ENCODE measurements at regions not wholly inside any gene's neighbourhood (a gene's known extent, or its start where the extent isn't known, plus 50 kb on each side); places are given as distances from the start of the nearest gene placed in this dataset.
"Not testable (repeated sequence)": the region's sequence is repeated elsewhere in the genome, so short reads cannot be mapped to it uniquely, and the experiment has no call there.

DNA sequence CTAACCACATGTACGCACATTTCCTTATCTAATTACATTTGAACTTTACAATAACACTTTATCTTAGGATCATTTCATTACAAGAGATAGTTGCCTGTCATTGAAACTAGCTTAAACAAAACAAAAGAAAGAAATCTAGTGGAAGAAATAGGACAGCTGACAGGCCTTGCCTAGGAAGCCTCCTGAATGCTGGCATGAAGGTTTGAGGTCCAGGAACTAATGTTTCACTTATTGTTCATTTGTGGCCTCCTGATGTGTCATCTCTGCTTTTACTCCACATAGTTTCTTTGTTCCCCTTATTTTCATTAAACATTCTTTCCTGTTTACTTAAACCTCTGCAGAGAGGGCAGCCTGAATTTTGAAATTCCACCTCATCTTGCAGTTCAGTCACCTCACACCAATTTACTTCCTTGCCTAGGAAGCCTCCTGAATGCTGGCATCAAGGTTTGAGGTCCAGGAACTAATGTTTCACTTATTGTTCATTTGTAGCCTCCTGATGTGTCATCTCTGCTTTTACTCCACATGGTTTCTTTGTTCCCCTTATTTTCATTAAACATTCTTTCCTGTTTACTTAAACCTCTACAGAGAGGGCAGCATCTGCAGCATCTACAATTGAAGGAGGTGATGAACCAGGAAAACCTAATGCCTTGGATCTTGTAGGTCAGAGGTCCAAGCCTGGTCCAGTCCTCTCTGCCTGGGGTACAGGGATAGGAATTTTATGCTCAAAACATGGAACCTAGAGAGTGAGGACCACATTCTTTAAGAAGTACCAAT lies 319.2 kb downstream of the SPATA31A1 start:
- DNase-seq: not testable (repeated sequence)

DNA sequence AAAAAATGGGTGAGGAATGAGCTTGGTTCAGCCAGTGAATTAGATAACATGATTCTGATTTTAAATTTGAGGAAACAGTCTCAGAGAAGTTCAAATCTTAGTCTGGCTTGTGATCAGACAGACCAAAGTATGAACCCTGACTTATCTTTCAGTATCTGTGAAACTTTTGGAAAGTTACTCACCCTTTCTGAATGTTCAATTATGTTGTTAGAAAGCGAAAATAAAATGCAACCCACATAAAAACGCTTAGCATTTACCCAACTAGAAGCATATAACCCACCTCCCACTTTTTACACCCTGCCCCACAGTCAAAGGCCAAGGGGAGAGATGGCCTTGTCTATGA lies 319.7 kb downstream of the SPATA31A1 start:
- not testable (repeated sequence) for DNase-seq

DNA sequence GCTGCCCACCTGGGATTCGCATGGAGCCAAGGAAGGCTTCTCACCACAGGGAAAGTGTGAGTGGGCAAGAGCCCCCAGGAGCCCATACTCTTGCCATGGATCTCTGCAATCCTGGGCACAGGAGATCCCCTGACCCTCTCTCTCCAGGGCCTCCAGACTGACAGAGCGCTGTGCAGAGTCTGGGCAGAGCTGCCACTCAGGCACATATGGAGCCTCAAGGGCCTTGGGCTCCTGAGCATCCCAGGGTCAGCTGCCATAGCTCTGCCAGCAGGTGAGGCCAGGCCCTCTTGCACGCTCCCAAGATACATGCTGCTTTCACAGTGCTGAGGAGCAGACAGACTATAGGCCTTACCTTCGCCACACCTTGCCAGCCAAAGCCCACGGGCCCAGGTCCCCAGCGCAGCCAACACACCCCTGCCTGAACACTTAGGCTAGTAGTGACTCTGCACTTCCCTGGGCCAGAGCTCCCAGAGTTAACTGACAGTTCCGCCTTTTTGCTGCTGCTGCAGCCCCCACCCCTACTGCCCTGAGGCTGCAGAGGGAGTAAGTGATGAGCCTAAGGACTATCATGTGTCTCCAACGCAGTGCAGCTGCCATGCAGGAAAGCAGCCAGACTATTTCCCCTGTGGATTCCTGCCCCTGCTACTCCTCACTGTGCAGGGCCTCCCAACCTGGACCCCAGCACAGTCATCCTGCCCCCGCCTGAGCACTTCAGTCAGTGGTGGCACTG lies 323.2 kb downstream of the SPATA31A1 start:
- DNase-seq: not testable (repeated sequence)

DNA sequence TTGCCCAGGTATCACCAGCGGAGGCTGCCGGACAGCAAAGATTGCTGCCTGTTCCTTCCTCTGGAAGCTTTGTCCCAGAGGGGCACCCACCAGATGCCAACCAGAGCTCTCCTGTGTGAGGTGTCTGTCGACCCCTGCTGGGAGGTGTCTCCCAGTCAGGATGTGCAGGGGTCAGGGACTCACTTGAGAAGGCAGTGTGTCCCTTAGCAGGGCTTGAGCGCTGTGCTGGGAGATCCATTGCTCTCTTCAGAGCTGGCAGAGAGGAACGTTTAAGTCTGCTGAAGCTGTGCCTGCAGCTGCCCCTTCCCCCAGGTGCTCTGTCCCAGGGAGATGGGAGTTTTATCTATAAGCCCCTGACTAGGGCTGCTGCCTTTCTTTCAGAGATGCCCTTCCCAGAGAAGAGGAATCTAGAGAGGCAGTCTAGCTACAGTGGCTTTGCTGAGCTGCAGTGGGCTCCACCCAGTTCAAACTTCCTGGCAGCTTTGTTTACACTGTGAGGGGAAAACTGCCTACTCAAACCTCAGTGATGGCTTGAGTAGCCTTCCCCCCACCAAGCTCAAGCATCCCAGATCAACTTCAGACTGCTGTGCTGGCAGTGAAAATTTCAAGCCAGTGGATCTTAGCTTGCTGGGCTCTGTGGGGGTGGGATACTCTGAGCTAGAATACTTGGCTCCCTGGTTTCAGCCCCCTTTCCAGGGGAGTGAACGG lies 325.4 kb downstream of the SPATA31A1 start:
- DNase-seq: not testable (repeated sequence)

DNA sequence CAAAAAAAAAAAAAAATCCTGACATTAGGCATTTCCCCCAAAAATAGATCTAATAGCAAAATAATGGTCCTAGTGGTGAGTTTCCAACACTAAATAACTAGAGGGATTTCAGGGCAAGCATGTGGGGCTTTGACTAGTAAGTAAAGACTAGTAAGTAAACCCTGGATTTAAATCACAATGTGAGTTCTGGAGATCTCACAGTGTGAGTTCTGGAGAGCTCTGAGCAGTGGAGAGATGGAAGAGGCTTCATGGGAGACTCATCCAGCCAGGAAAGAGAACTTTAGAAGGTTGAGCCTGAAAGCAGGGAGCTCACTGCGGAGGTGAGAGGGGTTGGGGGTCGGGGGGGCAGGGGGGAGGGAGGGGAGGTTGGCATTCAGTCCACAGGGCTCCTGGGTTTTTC lies 373.4 kb downstream of the SPATA31A1 start:
- not testable (repeated sequence) for DNase-seq

DNA sequence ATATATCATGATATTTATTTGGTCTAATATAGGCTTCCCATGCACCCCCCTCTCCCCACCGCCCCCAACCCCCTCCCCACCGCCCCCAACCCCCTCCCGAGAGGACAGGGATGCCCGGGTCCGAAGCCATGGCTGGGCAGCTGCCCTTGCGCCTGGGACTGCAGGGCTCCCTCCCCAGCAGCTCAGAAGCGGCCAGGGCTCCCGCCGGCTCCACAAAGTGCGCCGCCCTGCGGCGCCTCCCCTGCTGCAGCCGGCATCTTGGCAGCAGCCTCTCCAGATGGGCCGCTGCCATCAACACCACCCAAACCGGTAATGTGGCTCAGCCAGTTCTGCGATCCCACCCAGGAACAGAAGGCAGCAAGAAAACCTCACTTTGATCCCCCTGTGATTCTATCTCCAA lies 389.4 kb downstream of the SPATA31A1 start:
- not testable (repeated sequence) for DNase-seq

DNA sequence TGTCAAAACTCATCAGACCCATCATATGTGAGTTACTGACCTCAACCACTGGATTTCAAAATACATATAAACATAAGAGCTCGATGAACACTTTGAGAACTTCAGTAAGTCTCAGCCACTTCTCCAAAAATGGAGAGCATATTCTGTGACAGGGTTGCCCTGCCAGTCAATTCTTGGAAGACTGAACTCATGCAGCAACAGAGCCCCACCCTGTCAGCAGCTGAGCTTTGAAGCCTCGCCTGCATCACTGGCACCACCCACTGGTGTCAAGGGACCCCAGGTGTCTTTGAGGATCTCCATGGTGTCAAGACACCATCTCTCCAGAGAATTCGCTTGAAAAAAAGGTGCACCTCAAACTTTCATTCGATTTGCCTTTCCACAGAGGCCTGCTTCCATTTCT lies 420.1 kb downstream of the SPATA31A1 start:
- DNase-seq: not testable (repeated sequence)

DNA sequence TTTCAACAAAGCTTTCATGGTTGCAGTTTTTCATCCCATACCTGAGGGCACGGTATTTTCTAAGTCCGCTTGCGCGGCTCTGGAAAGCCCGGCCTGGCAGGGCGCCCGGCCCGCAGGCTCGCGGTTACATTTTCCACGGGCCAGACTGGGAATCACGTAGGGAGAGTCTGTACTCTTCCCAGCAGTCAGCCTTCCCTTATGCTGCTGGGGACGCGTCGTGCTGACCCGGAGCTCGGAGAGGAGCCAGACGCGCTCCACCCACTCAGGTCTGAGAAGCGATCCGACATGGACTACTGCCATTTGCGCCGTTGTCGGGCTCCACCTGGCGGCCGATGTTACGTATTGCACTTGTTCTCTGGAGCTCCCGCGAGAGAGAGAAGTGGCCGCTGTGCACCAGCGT lies 435.9 kb downstream of the SPATA31A1 start:
- DNase-seq: not testable (repeated sequence)

DNA sequence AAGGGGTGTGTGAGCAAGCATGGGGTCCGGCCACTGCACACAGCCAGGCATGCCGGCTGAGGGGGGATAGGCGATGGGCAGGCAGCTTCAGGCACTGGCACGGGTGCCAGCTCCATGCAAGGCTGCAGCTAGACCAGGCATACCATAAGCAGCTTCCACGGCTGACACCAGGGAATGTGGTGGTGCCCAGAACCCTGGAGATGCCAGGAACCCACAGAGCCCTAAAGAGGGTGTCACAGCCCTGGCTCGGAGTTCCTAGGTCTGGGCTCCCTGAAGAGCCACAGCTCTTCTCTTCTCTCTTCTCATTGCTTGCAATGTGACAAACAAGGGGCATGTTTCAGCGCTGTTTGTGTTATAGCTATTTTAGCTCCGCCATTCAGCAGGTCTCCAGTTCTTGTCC lies 442.5 kb downstream of the SPATA31A1 start:
- not testable (repeated sequence) for DNase-seq

DNA sequence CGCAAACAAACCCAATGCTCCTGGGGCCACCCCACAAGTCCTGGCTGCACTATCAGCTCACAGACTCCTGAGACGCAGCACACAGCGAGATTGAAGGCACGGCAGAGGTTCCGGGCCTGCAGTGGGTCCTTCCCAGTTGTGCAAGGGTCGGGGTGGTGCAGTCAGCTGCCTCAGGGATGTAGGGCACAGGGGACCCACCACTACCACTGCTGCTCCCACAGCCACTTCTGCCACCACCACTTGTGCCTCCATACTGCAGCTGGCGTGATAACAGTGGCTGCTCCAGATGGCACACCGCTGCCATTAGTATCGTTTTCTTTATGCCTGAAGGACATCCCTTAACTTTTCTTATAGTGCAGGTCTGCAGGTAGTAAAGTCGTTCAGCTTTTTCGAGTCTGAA lies 443.8 kb downstream of the SPATA31A1 start:
- not testable (repeated sequence) for DNase-seq

DNA sequence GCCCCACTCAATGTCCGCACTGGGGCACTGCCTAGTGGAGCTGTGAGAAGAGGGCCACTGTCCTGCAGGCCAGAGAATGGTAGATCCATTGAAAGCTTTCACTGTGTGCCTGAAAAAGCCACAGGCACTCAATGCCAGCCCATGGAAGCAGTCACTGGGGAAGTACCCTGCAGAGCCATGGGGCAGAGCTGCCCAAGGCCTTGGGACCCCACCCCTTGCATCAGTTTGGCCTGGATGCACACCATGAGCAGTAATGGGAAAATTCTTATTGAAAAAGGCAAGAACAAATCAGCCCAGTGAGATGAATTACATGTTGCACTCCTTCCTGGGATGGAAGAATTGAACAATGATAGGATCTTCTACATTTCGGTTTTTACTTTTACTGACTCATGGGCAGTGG lies 447.1 kb downstream of the SPATA31A1 start:
- DNase-seq: not testable (repeated sequence)

DNA sequence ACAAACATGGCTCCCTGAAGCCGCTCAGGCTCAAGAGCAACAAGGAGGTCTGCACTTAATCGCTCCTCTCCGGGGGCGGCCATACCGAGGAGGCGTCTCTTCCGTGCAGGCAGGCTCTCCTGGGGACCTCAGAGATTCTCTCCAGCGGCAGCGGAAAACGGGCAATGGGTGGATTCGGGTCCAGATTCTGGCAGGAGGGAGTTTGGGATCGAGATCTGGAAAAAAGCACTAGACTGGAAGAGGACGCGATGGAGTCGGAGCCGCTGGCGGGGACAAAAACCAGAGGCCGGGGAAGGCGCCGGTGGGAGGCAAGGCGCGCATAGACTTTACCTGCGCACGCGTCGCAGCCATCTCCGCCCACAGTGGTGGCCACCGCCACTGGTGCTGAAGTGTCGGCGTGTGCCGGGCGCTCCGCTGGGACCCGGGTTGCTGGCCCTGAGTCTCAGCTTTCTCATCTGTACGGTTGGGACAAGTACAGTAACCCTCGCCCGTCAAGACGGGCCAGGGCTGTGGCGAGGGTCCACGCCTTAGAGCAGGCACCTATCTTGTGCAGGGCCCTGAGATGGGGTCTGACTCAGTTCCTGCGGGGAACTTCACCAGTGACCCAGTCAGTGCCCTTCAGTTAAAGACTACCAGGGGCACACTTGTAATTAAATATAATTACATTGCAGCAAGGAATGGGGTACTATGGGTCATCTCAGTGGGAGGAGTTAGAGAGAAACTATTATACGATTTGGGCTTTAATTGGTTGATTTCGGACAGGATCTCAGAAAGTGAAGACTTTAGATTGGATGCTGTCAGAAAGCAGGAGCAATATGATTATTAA lies 454.1 kb downstream of the SPATA31A1 start:
- peak; percentile 10 for DNase-seq

DNA sequence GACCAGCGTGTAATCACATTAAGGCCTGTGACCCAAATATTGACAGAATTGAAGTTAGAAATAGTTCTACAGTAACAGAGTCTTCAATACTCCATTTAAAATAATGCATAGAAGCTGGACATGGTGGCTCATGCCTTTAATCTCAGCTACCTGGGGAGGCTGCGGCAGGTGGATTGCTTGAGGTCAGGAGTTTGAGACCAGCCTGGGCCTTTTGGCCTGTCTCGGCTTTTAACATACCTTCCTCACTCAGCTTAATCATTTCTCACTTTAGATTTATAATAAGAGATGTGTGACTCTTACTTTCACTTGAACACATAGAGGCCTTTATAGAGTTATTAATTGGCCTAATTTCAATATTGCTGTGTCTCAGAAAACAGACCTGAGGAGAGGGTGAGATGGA lies 454.9 kb downstream of the SPATA31A1 start:
- DNase-seq: not testable (repeated sequence)

DNA sequence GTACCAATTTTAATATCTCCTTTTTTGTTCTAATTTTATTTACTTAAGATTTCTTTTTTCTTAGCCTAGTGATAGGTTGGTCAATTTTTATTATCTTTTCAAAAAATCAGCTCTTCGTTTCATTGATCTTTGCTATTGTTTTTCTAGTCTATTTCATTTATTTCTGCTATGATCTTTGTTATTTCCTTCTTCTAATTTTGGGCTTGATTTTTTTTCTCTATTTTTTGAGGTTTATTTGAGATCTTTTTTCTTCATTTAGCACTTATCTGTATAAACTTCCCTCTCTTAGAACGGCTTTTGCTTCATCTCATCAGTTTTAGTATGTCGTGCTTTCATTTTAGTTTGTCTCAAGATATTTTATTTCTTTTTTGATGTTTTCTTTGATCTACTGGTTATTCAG lies 456.1 kb downstream of the SPATA31A1 start:
- DNase-seq: not testable (repeated sequence)

DNA sequence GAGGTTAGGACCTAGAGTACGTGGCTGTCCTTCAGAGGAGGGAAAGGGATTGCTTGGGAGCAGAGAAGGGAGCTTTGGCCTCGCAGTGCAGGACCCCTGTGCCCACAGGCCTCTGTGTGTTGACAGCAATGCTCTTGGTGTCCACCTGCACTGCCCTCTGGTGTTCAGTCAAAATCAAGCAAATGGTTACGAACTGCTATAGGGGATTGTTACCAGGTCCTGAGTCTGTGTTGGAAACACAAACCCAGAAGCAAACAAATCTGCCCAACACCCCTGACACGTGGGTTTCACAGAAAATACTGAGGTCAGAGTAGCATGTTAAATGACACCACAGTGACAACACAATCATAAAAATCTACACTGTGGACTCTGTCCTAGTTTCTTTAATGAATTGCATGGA lies 473.0 kb downstream of the SPATA31A1 start:
- not testable (repeated sequence) for DNase-seq

All from dermis blood vessel endothelial cell (primary cell).